KG1 (cell line): ENCODE measurements at regions not wholly inside any gene's neighbourhood (a gene's known extent, or its start where the extent isn't known, plus 50 kb on each side); places are given as distances from the start of the nearest gene placed in this dataset.

Experiments used
- DNase-seq: peaks from one replicate; lab custom pipeline; 2025; lab: John Stamatoyannopoulos, UW

DNA sequence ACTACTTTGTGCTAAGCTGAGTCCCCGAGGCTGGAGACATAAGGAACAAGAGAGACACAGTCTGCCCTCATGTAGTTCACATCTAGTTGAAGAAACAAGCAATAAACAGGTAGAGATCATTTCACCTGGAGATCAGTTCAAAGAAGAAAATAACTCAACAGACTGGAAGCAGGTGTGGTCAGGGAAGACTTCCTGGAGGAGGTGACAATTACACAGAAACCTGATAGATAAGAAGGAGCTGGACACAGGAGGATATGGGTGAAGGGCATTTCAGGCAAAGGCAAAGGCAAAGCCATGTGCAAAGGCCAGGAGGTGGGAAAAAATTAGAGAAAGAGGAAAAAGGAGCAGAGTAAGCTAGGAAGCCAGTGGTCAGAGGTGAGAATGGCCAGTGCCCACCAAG lies 115.6 kb downstream of the MN1 start:
- no peak for DNase-seq

DNA sequence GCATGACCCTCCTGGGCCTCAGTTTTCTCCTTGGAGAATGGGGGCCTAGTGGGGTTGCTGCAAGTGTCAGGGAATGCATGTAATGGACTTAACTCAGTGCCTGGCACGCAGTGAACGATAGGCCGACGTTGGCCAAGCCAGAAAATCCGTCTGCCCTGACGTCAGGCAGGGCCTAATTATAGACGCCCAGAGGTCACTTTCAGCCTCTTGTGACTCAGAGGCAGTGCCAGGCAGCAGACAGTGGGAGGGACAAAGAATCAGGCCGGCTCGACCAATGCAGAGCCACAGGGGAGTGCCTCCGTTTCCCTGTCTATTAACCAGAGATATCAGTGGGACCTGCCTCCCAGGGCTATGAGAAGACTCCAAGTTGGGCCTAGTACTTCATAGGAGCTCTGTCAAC lies 115.0 kb downstream of the MN1 start:
- DNase-seq: no peak

DNA sequence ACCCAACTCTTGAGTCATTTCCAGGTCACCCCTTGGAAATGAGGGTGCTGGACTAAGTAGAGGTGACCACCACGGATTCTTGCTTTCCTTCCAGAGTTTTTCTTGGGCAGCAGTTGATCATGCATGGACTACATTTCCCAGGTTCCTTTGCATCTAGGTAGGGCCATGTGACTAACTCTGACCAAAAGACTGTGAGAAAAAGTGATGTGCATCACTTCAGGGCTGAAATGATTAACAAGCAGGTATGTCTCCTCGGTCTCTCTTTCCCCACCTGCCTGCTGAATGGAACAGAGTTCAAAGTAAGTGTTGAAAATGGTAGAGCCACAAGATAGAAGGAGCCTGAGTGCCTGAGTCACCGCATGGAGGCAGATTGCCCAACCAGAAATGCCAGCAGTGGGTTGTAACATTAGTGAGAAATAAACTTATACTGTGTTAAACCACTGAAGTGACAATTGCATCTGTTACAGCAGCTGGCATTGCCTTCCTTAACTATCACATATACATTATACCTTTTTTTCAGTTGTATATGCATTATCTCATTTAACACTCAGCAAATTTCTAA lies 113.5 kb downstream of the MN1 start:
- DNase-seq: no peak

DNA sequence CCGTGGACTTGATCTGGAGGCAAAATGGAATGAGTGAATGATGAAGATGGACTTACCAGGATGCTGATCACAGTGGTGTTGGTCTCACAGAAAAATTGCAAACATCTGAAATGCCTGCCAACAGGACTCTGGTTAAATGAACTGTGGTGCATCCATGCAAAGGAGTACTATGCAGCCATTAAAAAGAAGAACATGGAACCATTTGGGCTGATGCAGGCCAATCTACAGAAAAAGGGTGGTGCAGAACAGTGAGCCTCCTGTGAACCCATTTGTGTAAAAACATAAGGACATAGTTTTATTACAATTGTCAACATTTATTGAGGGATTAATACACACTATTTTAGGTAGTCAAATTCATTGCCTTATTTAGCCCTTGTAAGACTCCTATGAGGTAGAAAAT lies 111.9 kb downstream of the MN1 start:
- no peak for DNase-seq

DNA sequence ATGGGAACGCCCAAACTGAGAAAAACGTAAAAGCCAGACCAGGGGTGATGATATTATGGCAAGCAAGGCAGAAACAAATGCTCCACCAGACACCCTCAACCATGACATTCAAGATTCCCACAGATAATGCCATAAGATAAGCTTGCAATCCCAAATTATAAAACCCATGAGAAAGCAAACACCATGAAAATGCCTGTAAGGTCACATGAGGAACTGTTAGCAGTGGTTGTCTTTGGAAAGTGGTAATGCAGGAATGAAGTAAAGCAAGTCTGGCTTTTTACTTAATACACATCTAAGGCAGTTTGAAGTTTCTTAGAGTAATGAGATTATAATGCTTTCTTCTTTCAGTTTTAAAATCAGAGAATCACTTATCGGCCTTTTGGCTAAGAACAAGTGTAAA lies 111.0 kb downstream of the MN1 start:
- no peak for DNase-seq

DNA sequence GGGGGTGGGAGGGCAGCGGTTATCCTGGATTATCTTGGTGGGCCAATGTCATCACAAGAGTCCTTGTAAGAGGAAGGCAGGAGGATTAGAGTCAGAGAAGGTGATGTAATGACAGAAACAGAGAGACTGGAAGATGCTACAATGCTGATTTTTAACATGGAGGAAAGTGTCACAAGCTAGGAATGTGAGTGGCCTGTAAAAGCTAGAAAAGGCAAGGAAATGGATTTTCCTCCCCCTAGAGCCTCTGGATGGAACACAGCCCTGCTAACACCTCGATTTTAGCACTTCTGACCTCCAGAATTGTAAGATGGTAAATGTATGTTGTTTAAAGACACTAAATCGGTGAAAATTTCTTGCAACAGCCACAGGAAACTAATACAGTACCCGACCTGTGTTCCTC lies 109.3 kb downstream of the MN1 start:
- no peak for DNase-seq

DNA sequence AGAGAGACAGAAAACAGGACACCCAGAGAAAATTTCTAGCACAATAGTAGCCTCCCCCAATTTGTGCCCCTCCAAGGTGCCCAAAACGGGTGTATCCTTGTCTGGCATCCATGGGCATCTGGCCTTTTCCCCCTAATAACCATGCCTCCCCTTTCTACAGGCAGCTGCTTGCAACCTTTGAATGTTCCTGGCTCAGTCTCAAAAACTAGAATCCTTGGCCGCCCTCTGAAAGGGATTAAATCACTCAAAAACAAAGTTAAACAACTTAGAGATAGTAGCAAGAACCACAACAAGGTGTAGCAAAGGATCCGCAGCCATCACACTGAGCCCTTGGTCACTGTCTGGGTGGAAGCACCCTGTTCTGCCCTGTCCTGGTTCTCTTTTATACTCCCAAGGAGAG lies 105.6 kb downstream of the MN1 start:
- no peak for DNase-seq

DNA sequence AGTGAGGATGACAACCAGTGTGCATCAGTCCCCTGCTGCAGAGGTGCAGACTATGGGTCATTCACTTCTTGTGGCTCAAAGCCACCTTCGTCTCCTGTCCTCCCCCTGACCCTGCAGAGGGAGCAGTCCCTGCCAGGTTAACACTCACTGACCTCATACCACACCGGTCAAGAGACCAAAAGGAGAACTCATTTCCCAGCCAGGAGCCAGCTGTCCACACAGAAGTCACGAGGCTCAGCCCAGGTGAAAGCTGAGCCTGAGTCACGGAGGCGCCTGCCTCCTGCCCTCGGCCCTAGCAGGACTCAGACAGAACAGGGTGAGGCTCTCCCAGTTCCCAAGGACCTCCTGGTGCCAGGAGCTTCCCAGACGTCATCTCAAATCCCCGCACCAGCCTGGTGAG lies 103.7 kb downstream of the MN1 start:
- no peak for DNase-seq
